SK-N-SH (cell line): ENCODE measurements at regions not wholly inside any gene's neighbourhood (a gene's known extent, or its start where the extent isn't known, plus 50 kb on each side); places are given as distances from the start of the nearest gene placed in this dataset.

Experiments used
- CTCF ChIP-seq: fragments of 200-600 bp; sonication (generic); IDR thresholded peaks from 2 replicates; pipeline ENCODE4 v1.6.1; 2017; ENCODE audit warnings: antibody characterized with exemption, mild to moderate bottlenecking, moderate library complexity
- TF ChIP-seq, protein P1 (sequence below): IDR thresholded peaks from 2 replicates; pipeline ENCODE4 v1.6.1; 2012; ENCODE audit warnings: mild to moderate bottlenecking, low read depth, low read length, moderate library complexity

DNA sequence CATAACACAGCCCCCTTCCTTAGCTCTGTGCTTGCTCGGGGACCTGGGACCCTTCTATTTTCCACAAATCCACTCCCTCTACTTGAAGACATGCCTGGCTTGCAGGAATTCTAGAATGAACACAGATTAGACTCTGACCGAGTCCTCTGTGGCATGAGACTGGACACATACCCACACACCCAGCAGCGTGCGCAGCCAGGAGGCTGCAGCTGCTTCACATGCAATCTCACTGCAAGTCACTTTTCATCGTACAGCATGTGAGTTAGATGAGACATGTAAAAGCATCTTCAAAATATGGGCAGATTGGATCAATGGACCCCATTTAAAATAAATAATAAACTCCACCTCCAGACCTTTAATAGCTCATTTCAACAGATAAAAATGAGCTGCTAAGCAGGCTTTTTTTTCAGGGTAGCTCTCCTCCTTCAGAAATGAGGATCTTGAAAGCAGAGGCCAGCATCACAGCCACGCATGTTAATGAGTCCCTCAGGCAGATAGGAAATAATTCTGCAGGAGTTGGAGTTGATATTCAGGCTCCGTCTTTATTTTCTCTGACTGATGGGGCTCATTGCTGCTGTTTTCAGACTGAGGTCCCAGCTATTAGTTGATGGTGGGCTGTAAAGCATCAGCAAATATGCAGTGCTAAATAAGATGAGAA lies 215.1 kb upstream of the GGTLC1 start:
- TF ChIP-seq CTCF = no peak
- TF ChIP-seq, protein P1, sequence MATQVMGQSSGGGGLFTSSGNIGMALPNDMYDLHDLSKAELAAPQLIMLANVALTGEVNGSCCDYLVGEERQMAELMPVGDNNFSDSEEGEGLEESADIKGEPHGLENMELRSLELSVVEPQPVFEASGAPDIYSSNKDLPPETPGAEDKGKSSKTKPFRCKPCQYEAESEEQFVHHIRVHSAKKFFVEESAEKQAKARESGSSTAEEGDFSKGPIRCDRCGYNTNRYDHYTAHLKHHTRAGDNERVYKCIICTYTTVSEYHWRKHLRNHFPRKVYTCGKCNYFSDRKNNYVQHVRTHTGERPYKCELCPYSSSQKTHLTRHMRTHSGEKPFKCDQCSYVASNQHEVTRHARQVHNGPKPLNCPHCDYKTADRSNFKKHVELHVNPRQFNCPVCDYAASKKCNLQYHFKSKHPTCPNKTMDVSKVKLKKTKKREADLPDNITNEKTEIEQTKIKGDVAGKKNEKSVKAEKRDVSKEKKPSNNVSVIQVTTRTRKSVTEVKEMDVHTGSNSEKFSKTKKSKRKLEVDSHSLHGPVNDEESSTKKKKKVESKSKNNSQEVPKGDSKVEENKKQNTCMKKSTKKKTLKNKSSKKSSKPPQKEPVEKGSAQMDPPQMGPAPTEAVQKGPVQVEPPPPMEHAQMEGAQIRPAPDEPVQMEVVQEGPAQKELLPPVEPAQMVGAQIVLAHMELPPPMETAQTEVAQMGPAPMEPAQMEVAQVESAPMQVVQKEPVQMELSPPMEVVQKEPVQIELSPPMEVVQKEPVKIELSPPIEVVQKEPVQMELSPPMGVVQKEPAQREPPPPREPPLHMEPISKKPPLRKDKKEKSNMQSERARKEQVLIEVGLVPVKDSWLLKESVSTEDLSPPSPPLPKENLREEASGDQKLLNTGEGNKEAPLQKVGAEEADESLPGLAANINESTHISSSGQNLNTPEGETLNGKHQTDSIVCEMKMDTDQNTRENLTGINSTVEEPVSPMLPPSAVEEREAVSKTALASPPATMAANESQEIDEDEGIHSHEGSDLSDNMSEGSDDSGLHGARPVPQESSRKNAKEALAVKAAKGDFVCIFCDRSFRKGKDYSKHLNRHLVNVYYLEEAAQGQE = no peak
